Heart left ventricle (tissue), 13 donors: ENCODE measurements at regions not wholly inside any gene's neighbourhood (a gene's known extent, or its start where the extent isn't known, plus 50 kb on each side); places are given as distances from the start of the nearest gene placed in this dataset.

Source experiments
- POLR2A ChIP-seq, 2 donors: fragments of 450-650 bp; IDR thresholded peaks; one replicate each; pipeline ENCODE4 v1.6.1; 2017; ENCODE audit warnings: antibody characterized with exemption in 2 of 2, mild to moderate bottlenecking in 2 of 2, moderate library complexity in 2 of 2
- TF ChIP-seq, protein P1 (sequence below), 12 donors: fragments of 200-600 bp; sonication (generic) in 4 of 12; IDR thresholded peaks; one replicate each; pipeline versions ENCODE4 v1.5.0 to v1.8.0; 2018 to 2022; ENCODE audit warnings: antibody characterized with exemption in 12 of 12, mild to moderate bottlenecking in 5 of 12
- donor health status: ischemic (EF 13 %, LVEDD 7.1; RV severe dilation, severe dysfunction).
- donor health status: DM: no; HTN: yes; CAD: no.
- donor health status: DM: no; HTN: no; CAD: no.
- donor health status: ischemic (EF 25% LVEDD 6.9; RV normal size, moderate dysfunction).
- donor health status: ischemic (EF 25% LVEDD 5.7; RV mildly dilated, moderate dysfunction).
- donor health status: ischemic (EF 35%, LVEDD 5.7; RV mildly dilated, moderate dysfunction).
- donor health status: nonischemic (EF 11% LVEDD 7.7; RV severe dilation, severe dysfunction).
- donor health status: DM: yes; HTN: yes; CAD: no.
- donor health status: PGD.
- donor health status: ischemic (EF 29% LVEDD 5.4; RV normal size, mild dysfunction).
- donor health status: nonischemic (EF 23%, LVEDD 6.1; RV moderate dilation, normal function).

DNA sequence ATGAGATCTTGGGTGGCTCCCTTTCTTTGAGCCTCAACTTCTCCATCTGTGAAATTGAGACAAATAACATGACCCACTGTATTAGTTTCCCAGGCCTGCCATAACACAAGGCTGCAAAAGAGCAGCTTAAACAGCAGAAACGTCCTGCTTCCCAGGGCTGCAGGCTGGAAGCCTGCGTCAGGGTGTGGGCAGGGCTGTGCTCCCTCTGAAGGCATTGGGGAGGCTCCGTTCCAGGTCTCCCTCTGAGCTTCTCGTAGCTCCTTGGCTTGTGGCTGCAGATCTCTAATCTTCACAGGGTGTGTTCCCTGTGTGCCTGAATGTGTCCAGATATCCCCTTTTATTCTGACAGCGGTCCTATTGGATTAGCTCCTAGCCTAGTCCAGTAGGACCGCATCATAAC, 147.1 kb downstream of the VRK1 start:
- TF ChIP-seq, protein P1, sequence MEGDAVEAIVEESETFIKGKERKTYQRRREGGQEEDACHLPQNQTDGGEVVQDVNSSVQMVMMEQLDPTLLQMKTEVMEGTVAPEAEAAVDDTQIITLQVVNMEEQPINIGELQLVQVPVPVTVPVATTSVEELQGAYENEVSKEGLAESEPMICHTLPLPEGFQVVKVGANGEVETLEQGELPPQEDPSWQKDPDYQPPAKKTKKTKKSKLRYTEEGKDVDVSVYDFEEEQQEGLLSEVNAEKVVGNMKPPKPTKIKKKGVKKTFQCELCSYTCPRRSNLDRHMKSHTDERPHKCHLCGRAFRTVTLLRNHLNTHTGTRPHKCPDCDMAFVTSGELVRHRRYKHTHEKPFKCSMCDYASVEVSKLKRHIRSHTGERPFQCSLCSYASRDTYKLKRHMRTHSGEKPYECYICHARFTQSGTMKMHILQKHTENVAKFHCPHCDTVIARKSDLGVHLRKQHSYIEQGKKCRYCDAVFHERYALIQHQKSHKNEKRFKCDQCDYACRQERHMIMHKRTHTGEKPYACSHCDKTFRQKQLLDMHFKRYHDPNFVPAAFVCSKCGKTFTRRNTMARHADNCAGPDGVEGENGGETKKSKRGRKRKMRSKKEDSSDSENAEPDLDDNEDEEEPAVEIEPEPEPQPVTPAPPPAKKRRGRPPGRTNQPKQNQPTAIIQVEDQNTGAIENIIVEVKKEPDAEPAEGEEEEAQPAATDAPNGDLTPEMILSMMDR (IDR thresholded peaks at IDR 0.05) = no peak
- no peak for TF ChIP-seq POLR2A (IDR thresholded peaks at IDR 0.05)
